Cardiac muscle cell (in vitro differentiated cells and primary cell): ENCODE measurements at regions not wholly inside any gene's neighbourhood (a gene's known extent, or its start where the extent isn't known, plus 50 kb on each side); places are given as distances from the start of the nearest gene placed in this dataset.
"Not testable (repeated sequence)": the region's sequence is repeated elsewhere in the genome, so short reads cannot be mapped to it uniquely, and the experiment has no call there.

Experiments used
- DNase-seq, 2 donors: peaks; one replicate each; pipeline versions ENCODE4 v3.0.0 to v3.0.0-alpha.2; 2010 to 2017; ENCODE audit warnings: low read depth in 1 of 2, low spot score in 1 of 2
- H3K27ac ChIP-seq: fragments of 200-600 bp; sonication (generic); 2 replicates; pipeline ENCODE4 v1.5.1; 2016
- H3K27me3 ChIP-seq: fragments of 200-600 bp; sonication (generic); 2 replicates; pipeline ENCODE4 v1.6.0; 2016; ENCODE audit warnings: control low read depth
- H3K36me3 ChIP-seq: fragments of 200-600 bp; sonication (generic); 2 replicates; pipeline ENCODE4 v1.5.1; 2016; ENCODE audit warnings: control low read depth
- H3K4me1 ChIP-seq: fragments of 200-600 bp; sonication (generic); 2 replicates; pipeline ENCODE4 v1.8.1; 2017; ENCODE audit warnings: low read depth, mild to moderate bottlenecking, mixed run types
- H3K4me3 ChIP-seq: fragments of 200-600 bp; sonication (generic); 2 replicates; pipeline ENCODE4 v1.5.1; 2016; ENCODE audit warnings: mild to moderate bottlenecking
- H3K9me3 ChIP-seq: fragments of 200-600 bp; sonication (generic); 2 replicates; pipeline ENCODE4 v1.5.1; 2017; ENCODE audit warnings: low read depth, mild to moderate bottlenecking, control low read depth
- CTCF ChIP-seq: IDR thresholded peaks from 2 replicates; pipeline ENCODE4 v1.5.1; 2012; ENCODE audit warnings: low read depth, mild to moderate bottlenecking, low read length

- TF ChIP-seq CTCF = no peak
- no peak overlapping the region for H3K4me3 ChIP-seq
- no peaks in the 10 kb centered on the region for H3K27me3 ChIP-seq
- DNase-seq = no peak
- no peaks in the 10 kb centered on the region for H3K9me3 ChIP-seq
- no peaks in the 10 kb centered on the region for H3K36me3 ChIP-seq
- no peak overlapping the region for H3K27ac ChIP-seq
- no peaks in the 10 kb centered on the region for H3K4me1 ChIP-seq
Observed at GRCh38 chr13:83677985-83678384, 204.3 kb downstream of the SLITRK1 start.

GRCh38 chr13:83672612-83673011, 209.7 kb downstream of the SLITRK1 start:
- no peaks in the 10 kb centered on the region for H3K36me3 ChIP-seq
- H3K4me1 ChIP-seq = no peaks in the 10 kb centered on the region
- TF ChIP-seq CTCF = no peak
- no peak overlapping the region for H3K4me3 ChIP-seq
- H3K9me3 ChIP-seq = no peaks in the 10 kb centered on the region
- H3K27me3 ChIP-seq = no peaks in the 10 kb centered on the region
- no peak for DNase-seq
- H3K27ac ChIP-seq = no peak overlapping the region

DNA sequence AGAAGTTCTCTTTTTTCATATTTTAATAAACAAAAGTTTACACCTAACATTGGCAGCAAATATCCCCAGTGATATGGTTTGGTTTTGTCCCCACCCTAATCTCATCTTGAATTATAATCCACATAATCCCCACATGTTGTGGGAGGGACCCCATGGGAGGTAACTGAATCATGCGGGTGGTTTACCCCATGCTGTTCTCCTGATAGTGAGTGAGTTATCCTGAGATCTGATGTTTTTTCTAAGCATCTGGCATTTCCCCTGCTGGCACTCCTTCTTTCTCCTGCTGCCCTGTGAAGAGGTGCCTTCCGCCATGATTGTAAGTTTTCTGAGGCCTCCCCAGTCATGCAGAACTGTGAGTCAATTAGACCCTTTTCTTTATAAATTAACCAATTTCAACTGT, 214.7 kb downstream of the SLITRK1 start:
- H3K4me1 ChIP-seq = no peaks in the 10 kb centered on the region
- DNase-seq = no peak
- no peaks in the 10 kb centered on the region for H3K27me3 ChIP-seq
- H3K4me3 ChIP-seq = no peak overlapping the region
- H3K9me3 ChIP-seq = no peaks in the 10 kb centered on the region
- no peak for TF ChIP-seq CTCF
- H3K27ac ChIP-seq = no peak overlapping the region
- H3K36me3 ChIP-seq = no peaks in the 10 kb centered on the region

DNA sequence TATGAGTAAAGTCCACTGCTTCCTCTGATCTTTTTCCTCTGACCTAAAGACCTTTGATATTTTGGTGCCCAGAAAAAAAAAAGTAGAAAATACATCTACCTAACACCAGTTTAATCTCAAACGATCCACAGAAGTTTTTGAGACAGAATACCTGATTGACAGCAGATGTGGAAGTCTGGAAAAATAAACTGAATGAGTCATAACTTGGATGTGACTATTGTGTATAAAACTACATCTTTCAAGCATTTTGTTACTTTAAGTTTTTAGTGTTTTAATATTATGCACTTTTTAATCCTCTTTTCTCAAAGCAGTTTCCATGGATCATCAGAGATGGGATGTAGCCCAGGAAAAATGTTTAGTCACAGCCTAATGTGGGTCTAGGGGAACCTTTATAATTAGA, 216.1 kb downstream of the SLITRK1 start:
- H3K4me3 ChIP-seq = no peak overlapping the region
- TF ChIP-seq CTCF = no peak
- no peak overlapping the region for H3K27ac ChIP-seq
- H3K27me3 ChIP-seq = no peaks in the 10 kb centered on the region
- H3K9me3 ChIP-seq = no peaks in the 10 kb centered on the region
- no peaks in the 10 kb centered on the region for H3K4me1 ChIP-seq
- DNase-seq = no peak
- no peaks in the 10 kb centered on the region for H3K36me3 ChIP-seq

GRCh38 chr13:83657281-83657680, 225.0 kb downstream of the SLITRK1 start:
- no peaks in the 10 kb centered on the region for H3K4me1 ChIP-seq
- H3K4me3 ChIP-seq = no peak overlapping the region
- no peaks in the 10 kb centered on the region for H3K36me3 ChIP-seq
- DNase-seq = no peak
- no peak overlapping the region for H3K27ac ChIP-seq
- H3K9me3 ChIP-seq = no peaks in the 10 kb centered on the region
- no peak for TF ChIP-seq CTCF
- no peaks in the 10 kb centered on the region for H3K27me3 ChIP-seq

DNA sequence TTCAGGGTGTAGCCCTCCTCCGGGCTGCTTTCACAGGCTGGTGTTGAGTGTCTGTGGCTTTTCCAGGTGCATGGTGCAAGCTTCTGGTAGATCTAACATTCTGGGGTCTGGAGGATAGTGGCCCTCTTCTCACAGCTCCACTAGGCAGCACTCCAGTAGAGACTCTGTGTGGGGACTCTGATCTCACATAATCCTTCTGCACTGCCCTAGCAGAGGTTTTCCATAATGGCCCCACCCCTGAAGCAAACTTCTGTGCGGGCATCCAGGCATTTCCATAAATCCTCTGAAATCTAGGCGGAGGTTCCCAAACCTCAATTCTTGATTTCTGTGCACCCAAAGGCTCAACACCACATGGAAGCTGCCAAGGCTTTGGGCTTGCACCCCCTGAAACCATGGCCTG, 239.7 kb downstream of the SLITRK1 start:
- not testable (repeated sequence) for H3K9me3 ChIP-seq, H3K27me3 ChIP-seq, DNase-seq, H3K4me1 ChIP-seq, H3K27ac ChIP-seq, H3K36me3 ChIP-seq, H3K4me3 ChIP-seq
